Activated naive CD8-positive, alpha-beta T cell treated with anti-CD3 and anti-CD28 coated beads, Interleukin-2, amount 50 U/mL, for 24 hours (primary cell): ENCODE measurements at regions not wholly inside any gene's neighbourhood (a gene's known extent, or its start where the extent isn't known, plus 50 kb on each side); places are given as distances from the start of the nearest gene placed in this dataset.
A peak's percentile ranks its signal among the peaks of the same experiment; 100 is the strongest.

Experiments used
- ATAC-seq: fragments of 150-1000 bp; cut with Tn5 transposase; one replicate; pipeline ENCODE4 v1.10.0; 2021
- DNase-seq: peaks from one replicate; pipeline ENCODE4 v3.0.0; 2021
- H3K27ac Mint-ChIP-seq: one replicate; pipeline ENCODE4 v1.8.0; 2021; ENCODE audit warnings: mild to moderate bottlenecking, mixed read lengths
- H3K27me3 Mint-ChIP-seq: one replicate; pipeline ENCODE4 v1.8.0; 2021; ENCODE audit warnings: mixed read lengths
- H3K36me3 Mint-ChIP-seq: one replicate; pipeline ENCODE4 v1.8.0; 2021; ENCODE audit warnings: low read depth, mixed read lengths
- H3K4me1 Mint-ChIP-seq: one replicate; pipeline ENCODE4 v1.8.0; 2021; ENCODE audit warnings: mixed read lengths
- H3K4me3 Mint-ChIP-seq: one replicate; pipeline ENCODE4 v1.8.0; 2021; ENCODE audit warnings: mild to moderate bottlenecking, moderate library complexity, mixed read lengths
- H3K9me3 Mint-ChIP-seq: one replicate; pipeline ENCODE4 v1.8.0; 2021; ENCODE audit warnings: mixed read lengths

- Mint-ChIP-seq H3K9me3 (no peaks in the 10 kb centered on the region), H3K27me3 (no peaks in the 10 kb centered on the region), H3K27ac (no peak overlapping the region), H3K36me3 (peaks cover 43% of the 10 kb centered on the region), H3K4me1 (no peaks in the 10 kb centered on the region), H3K4me3 (no peak overlapping the region)
- DNase-seq (no peak), ATAC-seq (no peak)
Measured at GRCh38 chr1:77632216-77632615, 50.2 kb downstream of the ZZZ3 start.

- no peak overlapping the region for H3K4me3 Mint-ChIP-seq
- H3K36me3 Mint-ChIP-seq = peaks cover 44% of the 10 kb centered on the region
- no peak for DNase-seq
- no peak overlapping the region for H3K27ac Mint-ChIP-seq
- H3K4me1 Mint-ChIP-seq = no peaks in the 10 kb centered on the region
- H3K9me3 Mint-ChIP-seq = no peaks in the 10 kb centered on the region
- no peaks in the 10 kb centered on the region for H3K27me3 Mint-ChIP-seq
- ATAC-seq = no peak
Measured at GRCh38 chr1:77631751-77632150, 50.7 kb downstream of the ZZZ3 start.

DNA sequence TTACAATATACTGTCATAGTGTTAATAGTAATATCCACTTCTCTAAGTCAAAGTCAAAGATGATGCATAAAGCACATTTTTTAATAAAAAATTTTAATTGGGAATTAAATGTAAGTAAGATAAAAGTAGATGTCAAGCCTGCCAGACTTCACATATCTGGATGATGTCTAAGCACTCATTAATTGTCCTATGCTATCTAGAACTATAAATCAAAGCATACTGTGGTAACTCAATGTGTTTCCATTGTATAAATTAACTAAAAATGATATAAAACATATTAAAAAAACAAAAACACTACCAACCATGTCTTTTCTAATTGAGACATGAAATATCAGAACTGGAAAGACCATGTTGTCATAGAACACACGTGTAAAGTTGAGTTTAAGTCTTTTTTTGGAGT lies 51.2 kb downstream of the ZZZ3 start:
- H3K36me3 Mint-ChIP-seq = peaks cover 48% of the 10 kb centered on the region

DNA sequence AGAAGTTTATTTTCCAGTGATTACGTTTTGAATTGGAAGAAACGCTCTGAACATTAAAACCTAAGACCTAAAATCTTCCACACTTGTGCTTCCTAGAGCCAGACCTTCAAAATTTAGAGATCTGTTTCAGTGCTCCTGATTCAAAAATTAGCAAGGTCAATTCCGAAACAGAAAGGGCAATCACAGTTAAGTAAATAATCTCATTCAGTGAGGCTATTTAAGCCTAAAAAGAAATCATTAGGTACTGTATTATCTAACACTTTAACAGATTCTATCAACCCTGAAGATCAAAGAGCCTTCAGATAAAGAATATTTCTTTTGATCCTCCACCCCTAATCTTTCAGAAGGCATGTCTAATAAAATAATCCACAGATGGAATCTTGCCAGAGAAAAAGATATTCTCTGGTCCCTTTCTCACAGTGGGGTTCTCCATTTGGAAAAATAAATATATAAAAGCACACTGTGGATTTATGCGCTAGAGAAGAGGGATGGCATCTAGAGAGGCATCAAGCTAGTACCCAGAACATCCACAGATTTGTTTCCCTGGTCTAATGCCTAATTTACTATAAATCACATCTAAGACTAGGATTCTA lies 54.4 kb downstream of the ZZZ3 start:
- peaks cover 11% of the 10 kb centered on the region for H3K4me1 Mint-ChIP-seq
- H3K27ac Mint-ChIP-seq = no peak overlapping the region
- H3K9me3 Mint-ChIP-seq = no peaks in the 10 kb centered on the region
- ATAC-seq = no peak
- H3K36me3 Mint-ChIP-seq = peaks cover 48% of the 10 kb centered on the region
- H3K4me3 Mint-ChIP-seq = no peak overlapping the region
- H3K27me3 Mint-ChIP-seq = no peaks in the 10 kb centered on the region
- DNase-seq = no peak

More for the DNA sequence above, 51.2 kb downstream of the ZZZ3 start:
- no peaks in the 10 kb centered on the region for H3K27me3 Mint-ChIP-seq
- ATAC-seq (no peak), DNase-seq (no peak)
- H3K27ac Mint-ChIP-seq = no peak overlapping the region
- no peaks in the 10 kb centered on the region for H3K9me3 Mint-ChIP-seq
- peaks cover 4% of the 10 kb centered on the region for H3K4me1 Mint-ChIP-seq
- no peak overlapping the region for H3K4me3 Mint-ChIP-seq

DNA sequence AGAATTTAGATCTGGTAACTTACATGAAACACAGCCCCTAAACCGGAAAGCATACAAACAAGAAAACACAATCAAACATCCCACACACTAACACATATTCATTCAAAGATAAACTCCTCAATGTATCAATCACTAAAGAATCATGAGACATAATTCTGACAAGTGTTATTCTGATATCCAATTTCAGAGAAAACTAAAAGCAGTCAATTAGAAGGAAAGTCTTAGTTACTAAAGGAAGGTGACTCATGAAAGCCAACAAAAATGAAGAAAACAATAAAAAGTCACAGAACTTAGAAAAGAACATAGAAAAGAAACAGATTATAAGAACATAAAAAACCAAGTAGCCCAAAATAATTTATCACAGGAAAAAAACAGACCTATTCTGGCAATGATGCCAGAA lies 57.2 kb downstream of the ZZZ3 start:
- H3K4me3 Mint-ChIP-seq = no peak overlapping the region
- H3K27ac Mint-ChIP-seq = peak overlapping the region; percentile 16
- no peaks in the 10 kb centered on the region for H3K27me3 Mint-ChIP-seq
- ATAC-seq (no peak), DNase-seq (no peak)
- peaks cover 37% of the 10 kb centered on the region for H3K36me3 Mint-ChIP-seq
- H3K9me3 Mint-ChIP-seq = no peaks in the 10 kb centered on the region
- H3K4me1 Mint-ChIP-seq = peaks cover 11% of the 10 kb centered on the region

DNA sequence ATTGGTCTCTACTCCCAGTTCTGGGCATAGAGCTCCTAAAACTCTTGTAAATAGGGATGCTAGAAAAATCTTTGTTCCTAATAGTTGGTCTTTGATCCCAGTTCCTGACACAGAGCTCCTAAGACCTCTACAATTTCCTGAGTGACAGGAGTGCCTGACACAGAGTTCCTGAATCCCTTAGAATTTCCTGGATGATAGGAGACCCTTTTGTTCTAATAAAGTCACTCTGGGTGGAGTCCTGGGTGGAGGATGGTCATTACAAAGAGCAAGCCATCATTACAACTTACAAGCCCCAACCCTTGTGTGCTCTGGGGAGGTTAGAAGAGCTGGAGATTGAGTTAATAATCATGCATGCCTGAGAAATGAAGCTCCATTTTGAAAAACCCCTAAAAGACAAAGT lies 58.4 kb downstream of the ZZZ3 start:
- no peak for ATAC-seq
- peaks cover 40% of the 10 kb centered on the region for H3K36me3 Mint-ChIP-seq
- H3K27me3 Mint-ChIP-seq = no peaks in the 10 kb centered on the region
- DNase-seq = no peak
- peaks cover 11% of the 10 kb centered on the region for H3K4me1 Mint-ChIP-seq
- H3K27ac Mint-ChIP-seq = no peak overlapping the region
- no peak overlapping the region for H3K4me3 Mint-ChIP-seq
- H3K9me3 Mint-ChIP-seq = no peaks in the 10 kb centered on the region

- Mint-ChIP-seq H3K36me3 (peaks cover 43% of the 10 kb centered on the region), H3K4me1 (peaks cover 11% of the 10 kb centered on the region), H3K4me3 (no peak overlapping the region), H3K27ac (no peak overlapping the region), H3K9me3 (no peaks in the 10 kb centered on the region), H3K27me3 (no peaks in the 10 kb centered on the region)
- DNase-seq = no peak
- ATAC-seq = no peak
Measured at GRCh38 chr1:77623066-77623465, 59.4 kb downstream of the ZZZ3 start.

- ATAC-seq = no peak
- no peak for DNase-seq
- Mint-ChIP-seq H3K4me1 (peaks cover 5% of the 10 kb centered on the region), H3K27ac (no peak overlapping the region), H3K9me3 (no peaks in the 10 kb centered on the region), H3K27me3 (no peaks in the 10 kb centered on the region), H3K4me3 (no peak overlapping the region), H3K36me3 (peaks cover 38% of the 10 kb centered on the region)
Measured at GRCh38 chr1:77620273-77620672, 62.2 kb downstream of the ZZZ3 start.

- peaks cover 2% of the 10 kb centered on the region for H3K4me1 Mint-ChIP-seq
- DNase-seq (no peak), ATAC-seq (no peak)
- H3K36me3 Mint-ChIP-seq = peaks cover 51% of the 10 kb centered on the region
- no peak overlapping the region for H3K27ac Mint-ChIP-seq
- H3K9me3 Mint-ChIP-seq = peaks cover 23% of the 10 kb centered on the region
- no peak overlapping the region for H3K4me3 Mint-ChIP-seq
- H3K27me3 Mint-ChIP-seq = no peaks in the 10 kb centered on the region
Measured at GRCh38 chr1:77614037-77614436, 68.4 kb downstream of the ZZZ3 start.
